ENCODE measurements at regions not wholly inside any gene's neighbourhood (a gene's known extent, or its start where the extent isn't known, plus 50 kb on each side); places are given as distances from the start of the nearest gene placed in this dataset.

DNA sequence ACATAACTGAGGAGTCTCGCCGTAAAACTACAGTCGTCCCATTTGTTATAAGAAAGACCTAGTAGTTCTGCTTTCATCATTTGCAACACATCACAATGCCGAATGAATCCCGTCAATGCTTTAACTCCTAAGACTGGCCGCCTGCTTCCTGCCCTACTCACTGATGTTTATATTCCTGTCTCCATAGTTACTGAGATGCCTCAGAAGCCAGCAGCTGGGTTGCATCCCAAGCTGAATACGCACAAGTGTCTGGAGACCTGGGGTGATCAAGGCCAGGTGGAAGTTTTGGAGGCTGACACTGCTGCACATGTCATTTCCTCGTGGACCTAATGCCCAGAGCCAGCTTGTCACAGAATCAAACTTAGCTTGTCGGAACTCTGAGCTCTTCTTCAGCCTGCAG, 95.2 kb upstream of the UBE2E1 start:
- no peak overlapping the region for H3K4me3 ChIP-seq (ENCODE audit: low read depth, low read length)
- no peak for TF ChIP-seq CTCF (conservative IDR thresholded peaks at IDR 0.05; ENCODE audit: low read depth, low read length)
- no peak for DNase-seq (ENCODE audit: low read depth)

- DNase-seq (ENCODE audit: low read depth): no peak
- no peak overlapping the region for H3K4me3 ChIP-seq (ENCODE audit: low read depth, low read length)
- no peak for TF ChIP-seq CTCF (conservative IDR thresholded peaks at IDR 0.05; ENCODE audit: low read depth, low read length)
Measured at GRCh38 chr3:23711916-23712494, 93.8 kb upstream of the UBE2E1 start.

DNA sequence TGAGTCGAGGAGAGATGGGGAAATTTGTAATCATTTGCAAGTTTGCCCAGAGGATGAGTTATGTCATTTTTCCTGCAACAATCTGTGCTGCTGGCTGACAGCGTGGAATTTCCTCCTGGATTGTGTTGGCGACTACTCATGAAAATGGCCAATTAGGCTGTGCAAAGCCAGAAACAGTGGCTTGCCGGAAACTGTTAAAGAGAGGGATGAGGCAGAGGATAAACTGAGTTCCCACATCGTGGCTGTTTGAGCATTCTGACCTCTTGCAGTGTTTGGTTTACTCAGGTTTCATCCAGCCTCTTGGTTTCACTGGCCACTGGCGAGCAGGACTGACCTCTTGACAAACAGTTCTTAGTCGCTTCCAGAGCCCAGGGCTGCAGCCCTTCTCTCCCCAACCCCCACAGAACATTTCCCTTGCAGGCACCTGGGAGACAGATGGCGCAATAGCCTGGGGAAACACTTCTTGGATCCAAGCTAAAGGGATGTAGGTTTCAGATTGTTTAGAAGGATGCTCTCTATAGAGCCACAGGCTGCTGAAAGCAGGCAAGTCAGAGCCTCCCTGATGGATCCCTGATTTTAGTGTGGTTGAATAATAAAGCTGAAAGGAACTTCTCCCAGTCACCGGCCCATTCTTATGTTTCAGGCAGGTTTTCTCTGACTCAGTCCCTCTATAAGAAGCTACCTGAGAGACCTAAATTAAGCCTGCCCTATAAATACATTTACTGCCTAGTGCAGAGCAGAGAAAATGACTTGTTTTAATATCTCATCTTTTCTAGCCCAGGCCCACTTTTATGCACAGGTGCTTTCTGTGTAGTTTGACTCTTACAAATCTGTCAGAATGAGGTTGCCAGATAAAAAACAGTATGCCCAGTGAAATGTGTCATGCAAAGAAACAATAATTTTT, 92.8 kb upstream of the UBE2E1 start:
- peak; percentile 53 for DNase-seq (ENCODE audit: low read depth)
- H3K4me3 ChIP-seq (ENCODE audit: low read depth, low read length): no peak overlapping the region
- TF ChIP-seq CTCF (conservative IDR thresholded peaks at IDR 0.05; ENCODE audit: low read depth, low read length): peak; percentile 28

- DNase-seq (ENCODE audit: low read depth): no peak
- H3K4me3 ChIP-seq (ENCODE audit: low read depth, low read length): no peak overlapping the region
- no peak for TF ChIP-seq CTCF (conservative IDR thresholded peaks at IDR 0.05; ENCODE audit: low read depth, low read length)
Measured at GRCh38 chr3:23713641-23714040, 92.1 kb upstream of the UBE2E1 start.

DNA sequence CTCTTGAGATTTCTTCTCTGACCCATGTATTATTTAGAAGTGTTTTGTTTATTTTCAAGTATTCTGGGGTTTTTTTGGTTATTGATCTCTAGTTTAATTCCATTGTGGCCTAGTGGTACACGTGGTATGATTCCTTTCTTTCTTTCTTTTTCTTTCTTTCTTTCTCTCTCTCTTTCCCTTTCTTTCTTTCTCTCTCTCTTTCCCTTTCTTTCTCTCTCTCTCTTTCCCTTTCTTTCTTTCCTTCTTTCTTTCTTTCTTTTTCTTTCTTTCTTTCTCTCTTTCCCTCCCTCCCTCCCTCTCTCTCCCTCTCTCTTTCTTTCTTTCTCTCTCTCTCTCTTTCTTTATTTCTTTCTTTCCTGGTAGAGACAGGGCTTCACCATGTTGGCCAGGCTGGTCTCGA, 85.7 kb upstream of the UBE2E1 start:
- H3K4me3 ChIP-seq (ENCODE audit: low read depth, low read length): no peak overlapping the region
- TF ChIP-seq CTCF (conservative IDR thresholded peaks at IDR 0.05; ENCODE audit: low read depth, low read length): no peak
- no peak for DNase-seq (ENCODE audit: low read depth)

DNA sequence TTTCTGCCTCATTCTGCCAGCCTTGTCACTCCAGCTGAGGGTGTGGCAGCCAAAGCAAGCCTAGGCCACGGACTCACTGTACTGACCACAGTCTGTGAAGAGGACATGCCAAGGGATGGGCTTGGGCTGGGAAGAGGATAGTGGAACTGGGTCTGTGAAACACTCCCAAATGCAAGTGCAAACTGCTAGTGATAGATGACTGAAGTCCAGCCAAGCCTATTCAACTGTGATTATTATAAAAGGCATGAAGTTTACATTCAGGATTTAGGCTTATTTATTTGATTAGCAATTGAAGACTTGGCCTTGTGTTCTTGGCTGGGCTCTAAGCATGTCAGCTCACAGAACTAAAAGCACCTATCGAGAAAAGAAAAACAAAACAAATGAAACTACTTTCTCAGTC, 84.9 kb upstream of the UBE2E1 start:
- H3K4me3 ChIP-seq (ENCODE audit: low read depth, low read length): no peak overlapping the region
- TF ChIP-seq CTCF (conservative IDR thresholded peaks at IDR 0.05; ENCODE audit: low read depth, low read length): no peak
- no peak for DNase-seq (ENCODE audit: low read depth)

Measured in epithelial cell of proximal tubule (primary cell).